HepG2 (cell line): ENCODE measurements at regions not wholly inside any gene's neighbourhood (a gene's known extent, or its start where the extent isn't known, plus 50 kb on each side); places are given as distances from the start of the nearest gene placed in this dataset.

Experiments used
- ATF1 ChIP-seq: IDR thresholded peaks from 2 replicates; pipeline ENCODE4 v1.6.1; 2016; ENCODE audit warnings: mild to moderate bottlenecking, control low read depth
- EP300 ChIP-seq, 3 experiments: sonication (generic) in 1 of 3; formaldehyde crosslinking in 1 of 3; IDR thresholded peaks; 2 replicates each; pipeline versions ENCODE4 v1.5.1 to v1.6.1; 2011 to 2020; ENCODE audit warnings: low read depth in 2 of 3, low read length in 2 of 3, borderline replicate concordance in 1 of 3, improper control_type of control experiment in 1 of 3, mild to moderate bottlenecking in 1 of 3, missing genetic modification reagents in 1 of 3, moderate library complexity in 1 of 3
- ETV5 ChIP-seq: IDR thresholded peaks from 2 replicates; pipeline ENCODE4 v1.6.1; 2018; ENCODE audit warnings: missing biosample characterization, missing genetic modification reagents, inconsistent platforms, borderline replicate concordance
- GATAD1 ChIP-seq: IDR thresholded peaks from 2 replicates; pipeline ENCODE4 v1.6.1; 2016; ENCODE audit warnings: missing genetic modification reagents, missing compliant biosample characterization
- GMEB1 ChIP-seq: sonication (generic); formaldehyde crosslinking; IDR thresholded peaks from 2 replicates; pipeline ENCODE4 v1.5.1; 2020; ENCODE audit warnings: missing genetic modification reagents, mild to moderate bottlenecking, borderline replicate concordance
- LCORL ChIP-seq, 2 experiments: fragments of 450-650 bp in 1 of 2; sonication (generic) in 1 of 2; formaldehyde crosslinking in 1 of 2; IDR thresholded peaks; 2 replicates each; pipeline versions ENCODE4 v1.5.0 to v1.6.1; 2017 to 2020; ENCODE audit warnings: antibody characterized with exemption in 1 of 2, missing genetic modification reagents in 1 of 2
- MTERF4 ChIP-seq: sonication (generic); formaldehyde crosslinking; IDR thresholded peaks from 2 replicates; pipeline ENCODE4 v1.8.0; 2023; ENCODE audit warnings: mild to moderate bottlenecking, missing genetic modification reagents
- REXO4 ChIP-seq: sonication (generic); formaldehyde crosslinking; IDR thresholded peaks from 2 replicates; pipeline ENCODE4 v1.8.0; 2022; ENCODE audit warnings: missing genetic modification reagents, mild to moderate bottlenecking, borderline replicate concordance
- SOX6 ChIP-seq, 2 experiments: fragments of 450-650 bp in 1 of 2; sonication (generic) in 1 of 2; formaldehyde crosslinking in 1 of 2; IDR thresholded peaks; 2 replicates each; pipeline versions ENCODE4 v1.4.0 to v1.6.1; 2017 to 2020; ENCODE audit warnings: antibody characterized with exemption in 1 of 2, mild to moderate bottlenecking in 1 of 2, missing genetic modification reagents in 1 of 2
- TBX2 ChIP-seq: sonication (generic); formaldehyde crosslinking; IDR thresholded peaks from 2 replicates; pipeline ENCODE4 v1.5.0; 2020; ENCODE audit warnings: missing genetic modification reagents, mild to moderate bottlenecking, borderline replicate concordance
- TCF7 ChIP-seq: sonication (generic); IDR thresholded peaks from 2 replicates; pipeline ENCODE4 v1.6.1; 2016; ENCODE audit warnings: antibody characterized with exemption, low read depth
- ZNF33A ChIP-seq: sonication (generic); formaldehyde crosslinking; IDR thresholded peaks from 2 replicates; pipeline ENCODE4 v1.5.1; 2020; ENCODE audit warnings: missing genetic modification reagents, mild to moderate bottlenecking, moderate library complexity, borderline replicate concordance
- ZNF501 ChIP-seq: sonication (generic); formaldehyde crosslinking; IDR thresholded peaks from 2 replicates; pipeline ENCODE4 v1.5.1; 2020; ENCODE audit warnings: mild to moderate bottlenecking, moderate library complexity, missing genetic modification reagents
- ZNF674 ChIP-seq: sonication (generic); formaldehyde crosslinking; IDR thresholded peaks from 2 replicates; pipeline ENCODE4 v1.5.0; 2020; ENCODE audit warnings: low read depth, mild to moderate bottlenecking, missing genetic modification reagents
- TF ChIP-seq, protein P1 (sequence below): sonication (generic); formaldehyde crosslinking; IDR thresholded peaks from 2 replicates; pipeline ENCODE4; 2020; ENCODE audit warnings: missing genetic modification reagents, mild to moderate bottlenecking, borderline replicate concordance
- TF ChIP-seq, protein P2 (sequence below): sonication (generic); formaldehyde crosslinking; conservative IDR thresholded peaks from 2 replicates; pipeline ENCODE4 v1.8.1; 2023; ENCODE audit warnings: missing genetic modification reagents
- TF ChIP-seq, protein P3 (sequence below): sonication (generic); formaldehyde crosslinking; IDR thresholded peaks from 2 replicates; pipeline ENCODE4 v1.4.0; 2020; ENCODE audit warnings: missing genetic modification reagents

DNA sequence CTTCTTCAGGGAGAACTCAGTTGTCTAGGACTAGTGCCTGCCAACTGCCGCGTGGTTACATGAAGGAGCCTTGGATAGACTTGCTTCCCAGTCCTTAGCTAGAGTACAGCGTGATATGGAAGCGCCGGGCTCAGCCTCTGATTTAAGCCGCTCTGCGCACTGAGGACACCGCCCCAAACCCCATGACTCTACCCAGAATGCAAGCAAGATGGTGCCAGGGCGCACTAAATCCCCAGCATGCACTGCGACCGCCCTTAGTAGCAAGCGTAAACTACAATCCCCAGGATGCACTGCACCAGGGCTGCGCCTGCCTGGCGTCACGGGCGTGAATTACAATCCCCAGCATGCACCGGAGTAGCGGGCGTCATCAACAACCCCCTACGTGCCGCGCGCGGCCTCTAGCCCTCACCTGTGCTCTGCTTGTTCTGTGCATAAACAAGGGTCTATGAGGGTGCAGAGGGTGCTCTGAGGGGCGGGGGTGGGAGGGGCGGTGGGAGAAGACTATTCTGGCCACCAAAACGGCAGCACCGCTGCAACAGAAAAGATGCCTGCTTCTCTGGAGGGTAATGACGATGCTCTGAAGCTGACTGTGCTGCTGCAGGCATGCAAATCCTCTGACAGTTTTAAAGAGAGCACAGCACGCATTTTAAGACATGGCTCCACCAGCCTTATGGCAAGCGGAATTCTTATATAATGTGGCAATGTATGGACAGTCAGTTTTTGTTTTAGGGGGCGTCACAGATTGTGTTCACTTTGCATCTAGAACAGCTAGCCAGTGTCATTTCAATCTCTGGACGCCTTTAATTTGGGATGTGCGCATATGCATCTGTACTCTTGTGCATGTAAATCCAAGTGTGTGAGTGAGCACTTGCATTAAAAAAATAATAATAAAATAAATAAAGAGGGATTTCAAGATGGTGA, 282.5 kb upstream of the MYT1L start (continued):
- TF ChIP-seq, protein P1, sequence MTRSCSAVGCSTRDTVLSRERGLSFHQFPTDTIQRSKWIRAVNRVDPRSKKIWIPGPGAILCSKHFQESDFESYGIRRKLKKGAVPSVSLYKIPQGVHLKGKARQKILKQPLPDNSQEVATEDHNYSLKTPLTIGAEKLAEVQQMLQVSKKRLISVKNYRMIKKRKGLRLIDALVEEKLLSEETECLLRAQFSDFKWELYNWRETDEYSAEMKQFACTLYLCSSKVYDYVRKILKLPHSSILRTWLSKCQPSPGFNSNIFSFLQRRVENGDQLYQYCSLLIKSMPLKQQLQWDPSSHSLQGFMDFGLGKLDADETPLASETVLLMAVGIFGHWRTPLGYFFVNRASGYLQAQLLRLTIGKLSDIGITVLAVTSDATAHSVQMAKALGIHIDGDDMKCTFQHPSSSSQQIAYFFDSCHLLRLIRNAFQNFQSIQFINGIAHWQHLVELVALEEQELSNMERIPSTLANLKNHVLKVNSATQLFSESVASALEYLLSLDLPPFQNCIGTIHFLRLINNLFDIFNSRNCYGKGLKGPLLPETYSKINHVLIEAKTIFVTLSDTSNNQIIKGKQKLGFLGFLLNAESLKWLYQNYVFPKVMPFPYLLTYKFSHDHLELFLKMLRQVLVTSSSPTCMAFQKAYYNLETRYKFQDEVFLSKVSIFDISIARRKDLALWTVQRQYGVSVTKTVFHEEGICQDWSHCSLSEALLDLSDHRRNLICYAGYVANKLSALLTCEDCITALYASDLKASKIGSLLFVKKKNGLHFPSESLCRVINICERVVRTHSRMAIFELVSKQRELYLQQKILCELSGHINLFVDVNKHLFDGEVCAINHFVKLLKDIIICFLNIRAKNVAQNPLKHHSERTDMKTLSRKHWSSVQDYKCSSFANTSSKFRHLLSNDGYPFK = no peak; the same call in 1 of the 2 replicates
- TF ChIP-seq REXO4 = no peak
- no peak for TF ChIP-seq ZNF674 (CRISPR knock-in tag)
- no peak for TF ChIP-seq SOX6 (IDR thresholded peaks at IDR 0.05)
- 0 out of 2 replicates have a peak, but pooled peaks have one; percentile 24 for TF ChIP-seq SOX6 (CRISPR knock-in tag; IDR thresholded peaks at IDR 0.05)
- no peak for TF ChIP-seq LCORL (IDR thresholded peaks at IDR 0.05)
- TF ChIP-seq LCORL (CRISPR knock-in tag; IDR thresholded peaks at IDR 0.05) = no peak
- TF ChIP-seq, protein P2, sequence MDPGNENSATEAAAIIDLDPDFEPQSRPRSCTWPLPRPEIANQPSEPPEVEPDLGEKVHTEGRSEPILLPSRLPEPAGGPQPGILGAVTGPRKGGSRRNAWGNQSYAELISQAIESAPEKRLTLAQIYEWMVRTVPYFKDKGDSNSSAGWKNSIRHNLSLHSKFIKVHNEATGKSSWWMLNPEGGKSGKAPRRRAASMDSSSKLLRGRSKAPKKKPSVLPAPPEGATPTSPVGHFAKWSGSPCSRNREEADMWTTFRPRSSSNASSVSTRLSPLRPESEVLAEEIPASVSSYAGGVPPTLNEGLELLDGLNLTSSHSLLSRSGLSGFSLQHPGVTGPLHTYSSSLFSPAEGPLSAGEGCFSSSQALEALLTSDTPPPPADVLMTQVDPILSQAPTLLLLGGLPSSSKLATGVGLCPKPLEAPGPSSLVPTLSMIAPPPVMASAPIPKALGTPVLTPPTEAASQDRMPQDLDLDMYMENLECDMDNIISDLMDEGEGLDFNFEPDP (CRISPR knock-in tag) = no peak
- TF ChIP-seq ETV5 = peak; percentile 16; the same call in 1 of the 2 replicates
- TF ChIP-seq EP300 (IDR thresholded peaks at IDR 0.05; ENCODE audit: low read depth in 2 of 2, low read length in 2 of 2) = 0 out of 4 replicates have a peak, but pooled peaks of 1 of the 2 experiments have one; percentile 52
- no peak for TF ChIP-seq EP300 (CRISPR knock-in tag; IDR thresholded peaks at IDR 0.05; ENCODE audit: borderline replicate concordance)
- TF ChIP-seq GATAD1 (CRISPR knock-in tag) = peak; percentile 70
- peak; percentile 97 for TF ChIP-seq GMEB1 (CRISPR knock-in tag)
- TF ChIP-seq, protein P3, sequence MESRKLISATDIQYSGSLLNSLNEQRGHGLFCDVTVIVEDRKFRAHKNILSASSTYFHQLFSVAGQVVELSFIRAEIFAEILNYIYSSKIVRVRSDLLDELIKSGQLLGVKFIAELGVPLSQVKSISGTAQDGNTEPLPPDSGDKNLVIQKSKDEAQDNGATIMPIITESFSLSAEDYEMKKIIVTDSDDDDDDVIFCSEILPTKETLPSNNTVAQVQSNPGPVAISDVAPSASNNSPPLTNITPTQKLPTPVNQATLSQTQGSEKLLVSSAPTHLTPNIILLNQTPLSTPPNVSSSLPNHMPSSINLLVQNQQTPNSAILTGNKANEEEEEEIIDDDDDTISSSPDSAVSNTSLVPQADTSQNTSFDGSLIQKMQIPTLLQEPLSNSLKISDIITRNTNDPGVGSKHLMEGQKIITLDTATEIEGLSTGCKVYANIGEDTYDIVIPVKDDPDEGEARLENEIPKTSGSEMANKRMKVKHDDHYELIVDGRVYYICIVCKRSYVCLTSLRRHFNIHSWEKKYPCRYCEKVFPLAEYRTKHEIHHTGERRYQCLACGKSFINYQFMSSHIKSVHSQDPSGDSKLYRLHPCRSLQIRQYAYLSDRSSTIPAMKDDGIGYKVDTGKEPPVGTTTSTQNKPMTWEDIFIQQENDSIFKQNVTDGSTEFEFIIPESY (CRISPR knock-in tag) = peak; percentile 80
- TF ChIP-seq TCF7 = no peak
- no peak for TF ChIP-seq ZNF33A
- peak; percentile 68; the same call in 1 of the 2 replicates for TF ChIP-seq ATF1 (CRISPR knock-in tag)
- TF ChIP-seq MTERF4 (CRISPR knock-in tag) = 0 out of 2 replicates have a peak, but pooled peaks have one; percentile 59
- peak; percentile 47; the same call in 1 of the 2 replicates for TF ChIP-seq ZNF501 (CRISPR knock-in tag)
- TF ChIP-seq TBX2 (CRISPR knock-in tag) = peak; percentile 27; the same call in 1 of the 2 replicates
